RWPE1 (cell line): ENCODE measurements at regions not wholly inside any gene's neighbourhood (a gene's known extent, or its start where the extent isn't known, plus 50 kb on each side); places are given as distances from the start of the nearest gene placed in this dataset.

ENCODE experiments used
- CTCF ChIA-PET: fragments of 350-600 bp; sonication (Branson Sonifier 250); formaldehyde crosslinking; extraction: SDS; loops from one replicate; lab custom pipeline; 2021; lab: Yijun Ruan, JAX
- POLR2A ChIA-PET: fragments of 400-600 bp; formaldehyde crosslinking; extraction: SDS; loops from one replicate; lab custom pipeline; 2020; ENCODE audit warnings: antibody characterized with exemption; ENCODE audit not compliant: low non-redundant PET; lab: Yijun Ruan, JAX
- DNase-seq: peaks from one replicate; pipeline ENCODE4 v3.0.0; 2012; ENCODE audit warnings: low spot score
- H3K27ac ChIP-seq: fragments of 450-650 bp; 2 replicates; pipeline ENCODE4 v1.5.1; 2017
- TF ChIP-seq, protein P1 (sequence below): fragments of 450-650 bp; conservative IDR thresholded peaks from 2 replicates; pipeline ENCODE4 v1.5.1; 2017; ENCODE audit warnings: low read depth, mild to moderate bottlenecking

DNA sequence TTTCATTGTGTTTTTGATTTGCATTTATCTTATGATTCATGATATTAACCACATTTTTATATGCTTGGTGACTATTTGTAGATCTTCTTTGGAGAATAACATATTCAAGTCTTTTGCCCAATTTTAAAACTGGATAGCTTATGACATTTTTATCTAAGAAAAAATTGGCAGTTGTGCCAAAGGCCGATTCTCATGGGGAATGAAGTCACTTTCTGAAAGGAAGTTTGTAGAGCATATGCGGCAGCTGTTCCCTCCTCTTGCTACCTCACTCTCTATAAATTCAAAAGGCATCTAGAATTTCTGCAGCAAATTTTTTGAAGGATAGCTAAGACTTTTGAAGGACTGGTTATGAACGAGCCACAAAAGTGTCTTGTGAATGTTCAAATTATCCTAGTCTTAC is 2353.5 kb downstream of the ARAP2 start:
- CTCF ChIA-PET: interaction anchor here (0.5 to 0.6 kb wide), 2 partner anchors 37 to 841 kb away, joined by 3 to 4 read pairs; no protein-coding TSS in a partner anchor
- TF ChIP-seq, protein P1, sequence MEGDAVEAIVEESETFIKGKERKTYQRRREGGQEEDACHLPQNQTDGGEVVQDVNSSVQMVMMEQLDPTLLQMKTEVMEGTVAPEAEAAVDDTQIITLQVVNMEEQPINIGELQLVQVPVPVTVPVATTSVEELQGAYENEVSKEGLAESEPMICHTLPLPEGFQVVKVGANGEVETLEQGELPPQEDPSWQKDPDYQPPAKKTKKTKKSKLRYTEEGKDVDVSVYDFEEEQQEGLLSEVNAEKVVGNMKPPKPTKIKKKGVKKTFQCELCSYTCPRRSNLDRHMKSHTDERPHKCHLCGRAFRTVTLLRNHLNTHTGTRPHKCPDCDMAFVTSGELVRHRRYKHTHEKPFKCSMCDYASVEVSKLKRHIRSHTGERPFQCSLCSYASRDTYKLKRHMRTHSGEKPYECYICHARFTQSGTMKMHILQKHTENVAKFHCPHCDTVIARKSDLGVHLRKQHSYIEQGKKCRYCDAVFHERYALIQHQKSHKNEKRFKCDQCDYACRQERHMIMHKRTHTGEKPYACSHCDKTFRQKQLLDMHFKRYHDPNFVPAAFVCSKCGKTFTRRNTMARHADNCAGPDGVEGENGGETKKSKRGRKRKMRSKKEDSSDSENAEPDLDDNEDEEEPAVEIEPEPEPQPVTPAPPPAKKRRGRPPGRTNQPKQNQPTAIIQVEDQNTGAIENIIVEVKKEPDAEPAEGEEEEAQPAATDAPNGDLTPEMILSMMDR: no peak
- no peak for DNase-seq
- H3K27ac ChIP-seq: no peak overlapping the region
- POLR2A ChIA-PET: no interaction called here

DNA sequence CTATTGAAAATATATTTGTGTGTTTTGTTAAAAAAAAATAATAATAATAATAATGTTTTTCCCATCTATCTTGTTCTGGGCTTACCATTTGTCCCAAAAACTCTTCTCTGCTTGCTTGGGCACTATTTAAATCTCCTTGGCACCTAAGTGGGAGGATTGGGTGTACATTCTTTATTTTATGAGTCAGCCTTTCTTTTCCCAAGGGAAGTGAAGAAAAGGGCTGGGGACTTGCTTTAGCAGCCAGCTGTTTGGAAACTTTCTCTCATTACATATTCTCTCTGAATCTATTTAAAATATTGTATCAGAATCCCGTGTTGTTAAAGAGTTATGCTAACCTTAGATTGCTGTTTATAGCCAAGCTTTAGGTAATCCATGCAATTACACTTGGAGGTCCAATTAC is 2332.4 kb downstream of the ARAP2 start:
- POLR2A ChIA-PET: no interaction called here
- no peak overlapping the region for H3K27ac ChIP-seq
- CTCF ChIA-PET: no interaction called here
- TF ChIP-seq, protein P1: no peak
- no peak for DNase-seq

DNA sequence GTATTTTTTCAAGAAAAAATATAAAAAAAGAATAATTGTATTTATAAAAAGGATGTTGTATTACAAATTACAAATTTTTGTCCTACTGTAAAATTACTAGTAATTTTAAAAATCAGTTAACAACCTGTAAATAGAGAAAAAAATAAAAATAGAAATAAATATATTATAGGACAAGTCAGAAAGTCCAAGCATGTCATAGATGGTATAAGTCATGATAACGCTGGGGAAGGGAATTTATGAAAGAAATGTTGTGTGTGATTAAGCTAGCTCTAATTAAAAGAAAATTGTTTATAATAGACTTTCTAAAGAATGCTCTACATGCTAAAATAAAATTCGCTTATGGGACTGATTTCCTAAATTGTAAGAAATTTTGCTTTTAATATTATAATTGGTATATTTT is 2329.9 kb downstream of the ARAP2 start:
- no peak overlapping the region for H3K27ac ChIP-seq
- CTCF ChIA-PET: no interaction called here
- TF ChIP-seq, protein P1: no peak
- no peak for DNase-seq
- POLR2A ChIA-PET: no interaction called here

DNA sequence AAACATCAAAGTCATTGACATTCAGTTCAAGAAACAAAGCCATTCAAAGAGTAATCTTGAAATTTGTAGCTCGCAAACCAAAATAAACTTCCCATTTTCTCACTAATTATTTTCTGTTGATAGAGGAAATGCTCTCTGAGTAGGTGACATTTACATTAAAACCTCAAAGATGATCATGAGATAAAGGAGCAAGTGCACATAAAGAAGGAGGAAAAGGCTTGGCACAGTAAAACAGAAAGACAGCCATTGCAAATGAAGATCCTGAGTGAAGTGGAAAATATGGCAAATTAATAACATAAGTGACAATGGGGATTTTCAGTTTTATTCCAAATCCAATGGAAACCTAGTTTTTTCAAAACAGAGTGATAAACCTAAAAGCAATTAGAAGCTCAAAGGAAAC is 2320.8 kb downstream of the ARAP2 start:
- no peak overlapping the region for H3K27ac ChIP-seq
- TF ChIP-seq, protein P1: no peak
- DNase-seq: no peak
- CTCF ChIA-PET: no interaction called here
- POLR2A ChIA-PET: no interaction called here

DNA sequence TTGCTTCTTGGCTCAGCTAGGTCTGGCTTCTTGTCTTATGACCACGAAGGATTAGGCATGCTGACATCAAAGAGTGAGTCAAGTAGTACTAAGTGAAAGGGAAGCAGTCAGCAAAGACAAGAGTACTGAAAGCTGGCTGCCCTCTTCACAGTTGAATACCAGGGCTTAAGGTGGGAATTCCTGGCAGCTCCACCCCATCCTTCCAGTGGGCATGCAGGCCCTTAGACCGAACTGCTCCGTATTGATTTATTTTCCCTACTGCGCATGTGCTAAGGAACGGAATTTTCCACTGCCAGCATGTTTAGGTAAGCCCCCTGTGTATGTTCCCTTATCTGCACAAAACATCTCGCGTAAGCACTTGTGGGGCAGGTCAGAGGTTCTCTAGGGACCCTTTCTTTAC is 2320.1 kb downstream of the ARAP2 start:
- TF ChIP-seq, protein P1: no peak
- no peak overlapping the region for H3K27ac ChIP-seq
- CTCF ChIA-PET: no interaction called here
- POLR2A ChIA-PET: no interaction called here
- DNase-seq: no peak

DNA sequence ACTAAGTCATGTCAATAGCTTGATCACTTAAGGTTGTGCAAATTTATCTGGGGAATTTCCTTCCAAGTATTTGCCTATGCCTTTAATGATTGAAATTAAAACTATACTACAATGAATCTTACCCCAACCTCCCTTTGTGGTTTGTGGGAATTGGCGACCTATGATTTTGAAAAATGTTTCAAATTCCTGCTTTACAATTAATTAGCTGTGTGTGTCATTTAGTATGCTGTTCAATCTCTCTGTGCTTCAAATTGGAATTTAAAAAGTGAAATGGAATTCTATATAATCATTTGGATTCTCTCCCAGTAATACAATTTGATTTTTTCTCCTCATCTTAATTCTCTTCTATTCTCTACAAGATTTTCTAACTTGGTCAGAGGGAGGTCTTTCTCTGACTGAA is 2319.5 kb downstream of the ARAP2 start:
- ChIA-PET CTCF (no interaction called here), POLR2A (no interaction called here)
- no peak for DNase-seq
- no peak overlapping the region for H3K27ac ChIP-seq
- TF ChIP-seq, protein P1: no peak
